ENCODE measurements at regions not wholly inside any gene's neighbourhood (a gene's known extent, or its start where the extent isn't known, plus 50 kb on each side); places are given as distances from the start of the nearest gene placed in this dataset.

GRCh38 chr7:21221130-21221529, 206.8 kb upstream of the SP4 start:
- no peak for DNase-seq (ENCODE audit: low read depth)

- DNase-seq (ENCODE audit: low read depth): no peak
These were observed 189.3 kb upstream of the SP4 start for GRCh38 chr7:21238400-21239116.

GRCh38 chr7:21243265-21243664, 184.6 kb upstream of the SP4 start:
- DNase-seq (ENCODE audit: low read depth): no peak

GRCh38 chr7:21251151-21251800, 176.6 kb upstream of the SP4 start:
- DNase-seq (ENCODE audit: low read depth): no peak

DNA sequence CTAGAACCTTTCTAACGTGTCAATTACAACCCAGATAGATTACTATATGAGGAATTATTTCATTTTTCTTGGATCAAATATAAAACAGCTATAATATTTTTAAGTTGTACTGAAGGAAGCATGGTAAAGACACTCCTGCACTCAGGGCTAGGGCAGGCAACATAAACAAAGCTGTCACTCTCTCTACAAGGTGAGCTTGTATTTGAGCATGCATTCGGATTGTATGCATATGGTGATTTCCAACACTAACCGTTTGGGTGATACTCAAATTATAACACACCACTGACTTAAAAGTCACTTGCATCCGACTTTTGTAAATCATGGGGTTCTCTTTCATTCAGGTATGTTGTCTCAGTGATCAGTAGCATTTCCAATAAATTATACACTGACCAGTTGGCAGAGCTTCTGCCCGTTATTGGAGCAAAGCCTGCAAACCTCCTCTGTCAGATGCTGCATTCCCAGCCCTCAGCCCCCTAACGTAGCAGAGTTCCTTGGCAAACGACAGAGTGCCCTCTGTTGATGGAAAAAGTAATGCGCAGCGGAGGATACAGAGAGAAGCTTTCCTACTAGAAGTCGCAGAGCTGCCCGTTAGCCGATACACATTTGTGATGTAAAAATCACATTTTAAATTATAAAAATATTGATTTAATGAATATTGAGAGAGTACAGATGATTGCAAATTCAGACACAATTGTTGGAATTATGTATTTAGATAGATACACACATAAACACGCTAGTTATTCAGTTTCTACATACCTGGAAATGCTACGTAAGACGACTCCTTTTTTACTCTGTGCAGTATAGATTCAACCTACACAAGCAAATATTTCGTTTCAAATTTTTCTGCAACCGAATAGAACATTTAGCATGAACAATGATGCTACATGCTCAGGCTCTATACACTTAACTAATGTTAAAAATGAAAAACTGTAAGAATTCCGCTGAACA, 173.9 kb upstream of the SP4 start:
- peak; percentile 9 for DNase-seq (ENCODE audit: low read depth)

DNA sequence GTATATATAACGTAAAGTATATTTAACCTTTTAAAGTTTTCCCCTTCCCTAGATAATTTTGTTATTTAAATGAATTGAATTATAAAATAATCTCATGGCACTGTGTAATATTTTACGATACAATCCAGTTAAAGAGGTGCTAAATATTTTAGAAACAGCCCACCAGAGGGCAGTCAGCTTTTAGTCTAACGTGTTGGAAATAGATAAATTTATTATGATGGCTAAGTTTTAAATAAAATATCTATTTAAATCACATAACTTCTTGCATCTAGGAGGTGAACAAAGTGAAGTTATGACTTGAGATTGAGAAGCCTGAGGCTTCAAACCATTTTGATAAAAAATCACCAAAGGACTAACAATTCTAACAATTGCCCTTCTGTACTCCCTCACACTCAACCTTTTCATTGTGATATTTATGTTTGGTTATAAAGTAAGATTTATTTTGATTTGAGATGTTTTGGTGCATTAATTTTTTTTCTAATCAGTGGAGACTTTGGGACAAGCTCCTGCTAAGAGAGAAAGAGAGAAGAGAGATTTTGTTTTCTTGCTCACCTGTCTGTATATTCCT, 171.5 kb upstream of the SP4 start:
- no peak for DNase-seq (ENCODE audit: low read depth)

DNA sequence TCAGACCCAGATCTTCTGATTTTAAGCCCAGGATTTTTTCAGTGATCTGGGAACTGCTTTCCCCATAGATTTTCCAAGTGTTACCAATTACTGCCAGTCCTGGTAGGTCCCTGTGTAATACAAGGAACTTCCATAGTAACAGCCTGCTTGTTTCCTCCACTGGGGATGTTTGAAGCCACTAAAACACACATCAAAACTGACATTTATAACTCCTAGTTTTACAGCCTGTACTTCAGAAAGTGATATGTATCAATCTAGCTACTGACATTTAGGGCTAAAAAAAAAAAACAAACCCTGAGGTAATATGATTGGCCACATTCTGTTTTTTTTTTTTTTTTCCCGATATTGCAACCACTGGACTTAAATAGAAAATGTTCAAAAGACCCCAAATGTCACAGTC, 166.9 kb upstream of the SP4 start:
- DNase-seq (ENCODE audit: low read depth): no peak

DNA sequence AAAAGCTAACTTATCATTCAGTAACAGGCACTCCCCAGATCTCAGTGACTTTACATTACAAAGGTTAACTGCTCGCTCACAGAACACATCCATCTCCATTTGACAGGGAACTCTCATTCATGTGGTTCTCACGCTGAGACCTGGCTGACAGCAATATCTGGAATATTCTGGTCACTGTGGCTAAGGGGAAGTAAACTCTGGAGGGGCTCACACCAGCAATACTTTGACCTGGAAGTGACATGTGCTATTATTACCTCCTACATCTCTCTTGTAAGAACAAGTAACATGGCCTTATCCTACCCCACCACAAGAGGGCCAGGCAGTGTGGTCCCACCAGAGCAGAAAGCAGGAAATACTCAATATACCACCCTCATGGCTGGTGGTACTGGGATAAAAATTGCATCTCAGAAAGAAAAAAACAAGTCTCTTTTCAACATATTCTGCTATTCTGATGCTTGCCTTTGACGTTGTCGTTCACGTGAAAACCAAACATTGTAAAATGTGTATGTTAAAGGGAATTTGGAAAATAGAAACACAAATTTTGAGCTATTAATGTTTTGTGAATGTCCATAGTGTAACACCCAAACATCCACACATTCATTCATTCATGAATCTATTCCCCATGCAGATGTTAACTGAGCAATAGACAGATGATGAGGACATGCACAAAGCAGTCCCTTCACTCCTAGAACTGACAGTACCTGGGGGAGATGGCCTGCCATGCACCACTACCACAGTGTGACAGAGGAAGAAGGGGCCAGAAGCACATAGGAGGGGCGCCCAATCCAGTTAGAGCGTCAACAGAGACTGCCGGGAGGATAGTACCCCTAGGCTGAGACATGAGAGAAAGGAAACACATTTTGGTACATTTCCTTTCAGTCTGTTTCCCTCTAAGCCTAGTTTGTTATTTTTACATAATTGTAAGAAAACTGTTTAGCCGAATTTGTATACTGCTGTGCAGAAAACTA, 166.0 kb upstream of the SP4 start:
- peak; percentile 35 for DNase-seq (ENCODE audit: low read depth)

DNA sequence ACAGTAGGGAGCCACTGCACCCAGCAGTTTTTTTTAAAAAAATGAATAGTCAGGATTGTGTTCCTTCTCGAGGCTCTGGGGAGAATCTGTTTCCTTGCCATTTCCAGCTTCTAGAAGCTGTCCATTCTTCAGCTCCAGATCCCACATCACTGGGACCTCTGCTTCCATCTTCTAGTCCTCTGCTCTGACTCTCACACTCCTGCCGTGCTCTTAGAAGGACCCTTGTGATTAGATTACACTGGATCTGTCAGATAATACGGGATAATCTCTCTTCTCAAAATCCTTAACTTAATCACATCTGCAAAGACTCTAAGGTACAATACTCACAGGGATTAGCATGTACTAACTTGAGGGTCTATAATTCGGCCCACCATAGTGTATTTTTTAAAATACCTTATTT, 158.9 kb upstream of the SP4 start:
- DNase-seq (ENCODE audit: low read depth): no peak

DNA sequence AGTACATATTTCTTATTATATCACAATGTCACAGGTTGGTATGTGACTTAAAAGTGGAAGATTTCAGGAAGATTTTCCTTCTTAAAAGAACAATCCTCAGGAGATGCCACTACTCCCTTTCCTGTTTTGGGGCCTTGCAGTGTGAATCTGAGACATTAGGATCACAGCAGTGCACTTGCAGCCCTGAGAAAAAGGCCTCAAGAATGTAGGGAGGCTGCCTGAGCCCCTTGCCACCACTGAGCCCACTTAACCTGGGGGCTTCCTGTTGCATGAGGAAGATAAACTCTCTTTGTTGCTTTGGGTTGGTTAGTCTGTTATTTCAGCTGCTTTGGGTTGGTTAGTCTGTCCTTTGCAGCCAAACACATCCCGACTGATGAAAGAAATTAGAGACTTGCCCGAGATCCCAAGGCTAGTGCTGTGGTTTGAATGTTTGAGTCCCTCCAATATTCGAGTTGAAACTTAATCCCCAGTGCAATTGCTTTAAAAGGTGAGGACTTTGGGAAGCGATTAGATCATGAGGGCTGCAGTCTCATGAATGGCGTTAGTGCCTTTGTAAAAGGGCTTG, 151.3 kb upstream of the SP4 start:
- no peak for DNase-seq (ENCODE audit: low read depth)

GRCh38 chr7:21278944-21279343, 148.9 kb upstream of the SP4 start:
- no peak for DNase-seq (ENCODE audit: low read depth)

GRCh38 chr7:21281193-21281592, 146.7 kb upstream of the SP4 start:
- no peak for DNase-seq (ENCODE audit: low read depth)

GRCh38 chr7:21293771-21294170, 134.1 kb upstream of the SP4 start:
- no peak for DNase-seq (ENCODE audit: low read depth)

DNA sequence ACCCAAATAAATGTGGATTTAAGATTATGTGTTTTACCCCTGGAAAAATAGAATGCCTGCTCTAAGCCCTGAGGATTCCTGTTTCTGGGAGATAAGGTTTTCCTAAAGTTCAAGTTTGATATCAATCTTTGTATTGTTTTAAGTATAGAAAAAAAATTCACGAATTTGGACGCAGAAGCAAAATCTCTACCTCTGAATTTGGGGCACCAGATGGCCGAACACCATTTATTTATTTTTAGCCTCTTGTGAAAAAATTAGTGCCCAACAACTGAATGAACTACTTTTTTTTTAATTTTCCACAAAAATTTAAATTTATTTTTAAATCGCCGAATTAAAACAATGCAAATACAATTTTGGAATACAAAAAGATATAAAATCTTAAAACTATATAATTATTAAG, 128.1 kb upstream of the SP4 start:
- no peak for DNase-seq (ENCODE audit: low read depth)

DNA sequence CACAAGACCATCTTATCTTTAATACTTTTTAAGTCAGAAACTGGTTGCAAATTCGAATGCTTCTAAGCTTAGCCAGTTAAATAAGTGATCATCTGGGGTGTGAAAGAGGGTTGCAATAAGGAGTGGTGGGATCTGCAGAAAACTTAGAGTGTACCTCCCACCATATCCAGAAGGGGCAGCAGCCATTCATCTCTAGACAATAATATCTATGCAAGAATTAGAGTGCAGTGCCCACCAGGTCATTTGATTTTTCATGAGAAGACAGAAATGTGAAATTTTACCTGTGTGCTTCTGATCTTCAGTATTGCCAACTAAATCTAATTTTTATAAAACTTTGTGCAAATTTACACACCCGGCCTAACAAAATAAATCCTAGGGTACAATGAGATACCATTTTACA, 127.2 kb upstream of the SP4 start:
- no peak for DNase-seq (ENCODE audit: low read depth)

DNA sequence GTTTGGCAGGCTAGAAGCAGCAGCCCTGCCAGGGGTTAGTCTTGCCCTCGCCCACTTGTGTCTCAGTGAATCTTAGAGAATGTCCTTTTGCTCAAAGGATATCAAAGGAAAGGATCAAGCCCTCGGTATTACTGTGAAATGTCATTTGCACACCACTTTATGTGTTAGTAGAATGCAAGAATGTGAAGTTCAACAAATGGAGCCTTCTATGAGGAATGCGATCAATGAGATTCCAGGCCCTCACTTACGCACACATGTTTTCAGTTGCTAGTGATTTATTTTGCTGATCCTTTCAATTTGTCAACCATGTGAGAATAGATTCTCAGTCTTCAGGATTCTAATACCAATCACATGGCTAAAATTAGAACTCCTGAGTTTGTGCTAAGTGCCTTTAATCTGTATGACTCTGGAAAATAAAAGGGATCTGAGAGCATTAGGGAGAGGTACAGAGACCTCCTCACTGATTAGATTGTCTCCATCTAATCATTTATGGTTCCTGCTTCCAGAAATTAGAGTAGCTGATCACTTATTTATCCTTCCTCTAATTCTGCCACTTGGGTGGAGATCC, 123.0 kb upstream of the SP4 start:
- no peak for DNase-seq (ENCODE audit: low read depth)

GRCh38 chr7:21305455-21306235, 122.2 kb upstream of the SP4 start:
- no peak for DNase-seq (ENCODE audit: low read depth)

DNA sequence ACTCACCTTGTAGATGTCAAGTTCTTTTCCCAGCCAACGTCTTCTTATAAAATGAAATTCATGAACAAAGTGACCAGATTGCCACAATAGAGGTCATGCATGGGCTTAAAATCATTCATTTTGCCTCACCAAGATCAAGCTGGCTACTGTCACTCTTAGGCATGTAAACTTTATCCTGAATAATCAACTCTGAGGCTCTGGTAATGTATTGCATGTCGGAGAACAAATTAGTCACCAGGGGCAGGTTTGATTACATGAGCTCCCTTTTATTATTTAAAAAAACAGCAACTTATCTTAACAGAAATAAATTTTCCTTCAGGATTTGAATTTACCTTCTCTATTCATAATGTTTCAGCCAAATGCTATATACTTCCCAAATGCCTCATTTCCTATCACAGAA, 112.9 kb upstream of the SP4 start:
- no peak for DNase-seq (ENCODE audit: low read depth)

DNA sequence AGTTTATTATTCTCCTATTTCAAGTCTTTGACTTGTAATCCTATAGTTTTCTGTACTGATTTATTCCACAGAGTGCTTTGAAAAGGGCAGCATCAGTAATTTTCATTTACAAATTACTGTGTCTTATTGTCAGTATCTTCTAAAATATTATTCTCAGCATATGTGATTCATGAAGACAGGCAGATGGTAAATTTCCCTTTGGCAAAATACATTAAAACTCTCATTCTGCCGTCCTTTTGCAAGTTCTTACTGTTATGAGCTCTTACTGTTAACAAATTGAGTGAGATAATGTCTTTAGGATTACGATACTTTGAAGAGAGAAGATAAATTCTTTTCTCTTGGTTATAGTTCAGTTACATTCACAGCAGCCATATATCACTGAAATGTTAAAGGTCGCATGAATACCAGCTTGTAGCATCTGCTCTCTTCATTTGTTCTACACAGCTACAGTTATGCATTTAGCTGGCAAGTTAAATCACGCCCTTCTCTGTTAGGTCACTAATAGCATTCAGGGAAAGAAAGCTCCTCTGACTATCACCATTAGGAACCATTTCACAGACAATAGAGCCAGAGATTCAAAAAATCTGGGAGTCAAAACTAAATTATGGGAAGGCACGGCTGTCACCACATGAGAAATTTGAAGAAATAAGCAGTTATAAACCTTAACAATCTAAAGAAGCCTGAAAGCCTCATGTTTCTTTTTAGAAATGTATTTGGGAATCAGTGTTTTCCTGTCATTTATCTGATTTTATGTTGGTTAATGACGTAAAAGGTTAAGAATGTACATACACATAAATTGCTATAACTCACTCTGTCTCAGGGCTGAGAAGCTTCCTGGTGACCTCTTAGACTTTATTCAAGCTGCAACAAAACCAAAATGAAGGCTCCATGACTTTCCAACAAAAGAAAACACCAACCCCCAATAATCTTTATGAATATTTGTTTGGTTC, 109.6 kb upstream of the SP4 start:
- no peak for DNase-seq (ENCODE audit: low read depth)
